Caki2 (cell line): ENCODE measurements at regions not wholly inside any gene's neighbourhood (a gene's known extent, or its start where the extent isn't known, plus 50 kb on each side); places are given as distances from the start of the nearest gene placed in this dataset.
"Not testable (repeated sequence)": the region's sequence is repeated elsewhere in the genome, so short reads cannot be mapped to it uniquely, and the experiment has no call there.

Source experiments
- DNase-seq: peaks from one replicate; pipeline ENCODE4 v3.0.0-alpha.2; 2015; ENCODE audit warnings: low read depth
- in situ Hi-C: cut with HindIII; loops from 2 replicates; pipeline ENCODE4 v1.10.0; 2016; ENCODE audit warnings: low sequenced_read_pairs, low pct_unique_long_range_greater_than_20kb, mixed read lengths

DNA sequence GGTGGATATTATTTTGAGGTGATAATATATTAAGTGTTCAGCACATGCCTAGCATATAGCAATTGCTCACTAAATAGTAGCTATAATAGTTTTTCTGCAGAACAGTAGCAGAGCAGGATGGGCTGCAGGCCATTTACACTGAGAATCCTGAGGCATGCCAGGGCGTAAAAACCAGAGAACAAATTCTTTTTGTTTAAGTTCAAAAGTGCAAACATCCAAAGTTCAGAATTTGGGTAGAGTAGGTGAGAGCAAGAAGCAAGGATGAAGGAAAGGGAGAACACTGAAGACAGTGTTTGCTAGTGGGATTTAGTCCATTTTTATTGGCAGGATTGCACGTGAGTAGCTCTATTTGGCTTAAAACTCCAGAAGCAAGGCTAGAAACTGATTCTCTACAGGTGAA lies 72.0 kb upstream of the RHOBTB1 start:
- in situ Hi-C loops: no loop called here
- no peak for DNase-seq

DNA sequence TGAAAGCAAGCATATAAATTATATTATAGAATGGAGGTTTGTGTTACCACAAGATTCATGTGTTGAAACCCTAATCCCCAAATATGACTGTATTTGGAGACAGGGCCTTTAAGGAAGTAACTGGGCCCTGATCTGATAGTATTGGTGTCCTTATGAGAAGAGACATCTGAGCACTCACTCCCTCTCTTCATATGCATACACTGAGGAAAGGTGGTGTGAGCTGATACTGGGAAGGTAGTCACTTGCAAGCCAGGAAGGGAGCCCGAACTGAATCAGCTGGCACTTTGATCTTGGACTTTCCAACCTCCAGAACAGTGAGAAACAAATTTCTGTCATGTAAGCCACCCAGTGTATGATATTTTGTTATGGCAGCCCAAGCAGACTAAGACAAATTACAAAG lies 66.9 kb upstream of the RHOBTB1 start:
- in situ Hi-C loops: no loop called here
- DNase-seq: no peak

DNA sequence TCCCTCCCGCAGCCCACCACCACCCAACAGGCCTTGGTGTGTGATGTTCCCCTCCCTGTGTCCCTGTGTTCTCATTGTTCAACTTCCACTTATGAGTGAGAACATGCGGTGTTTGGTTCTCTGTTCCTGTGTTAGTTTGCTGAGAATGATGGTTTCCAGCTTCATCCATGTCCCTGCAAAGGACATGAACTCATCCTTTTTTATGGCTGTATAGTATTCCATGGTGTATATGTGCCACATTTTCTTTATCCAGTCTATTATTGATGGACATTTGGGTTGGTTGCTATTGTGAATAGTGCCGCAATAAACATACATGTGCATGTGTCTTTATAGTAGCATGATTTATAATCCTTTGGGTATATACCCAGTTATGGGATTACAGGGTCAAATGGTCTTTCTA lies 59.1 kb upstream of the RHOBTB1 start:
- in situ Hi-C loops, DNase-seq: not testable (repeated sequence)

DNA sequence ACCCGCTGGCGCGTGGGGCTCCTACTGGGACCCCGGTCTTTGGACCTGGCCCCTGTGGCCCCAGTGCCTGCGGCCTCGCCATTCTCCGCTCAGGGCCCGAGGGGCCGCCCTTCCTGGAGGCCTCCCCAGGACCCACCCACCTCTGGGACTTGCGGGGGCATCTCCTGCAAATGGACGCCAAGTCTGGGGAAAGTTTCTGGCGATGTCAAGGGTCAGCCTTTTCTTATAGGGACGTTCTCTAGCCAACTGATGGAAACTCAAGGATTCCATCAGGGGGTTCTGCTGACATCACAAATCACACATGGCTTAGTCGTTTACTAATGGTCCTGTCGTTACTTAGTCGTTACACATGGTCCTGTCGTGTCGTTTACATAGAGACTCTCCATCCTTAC lies 57.7 kb upstream of the RHOBTB1 start:
- DNase-seq: no peak
- in situ Hi-C loops: no loop called here

DNA sequence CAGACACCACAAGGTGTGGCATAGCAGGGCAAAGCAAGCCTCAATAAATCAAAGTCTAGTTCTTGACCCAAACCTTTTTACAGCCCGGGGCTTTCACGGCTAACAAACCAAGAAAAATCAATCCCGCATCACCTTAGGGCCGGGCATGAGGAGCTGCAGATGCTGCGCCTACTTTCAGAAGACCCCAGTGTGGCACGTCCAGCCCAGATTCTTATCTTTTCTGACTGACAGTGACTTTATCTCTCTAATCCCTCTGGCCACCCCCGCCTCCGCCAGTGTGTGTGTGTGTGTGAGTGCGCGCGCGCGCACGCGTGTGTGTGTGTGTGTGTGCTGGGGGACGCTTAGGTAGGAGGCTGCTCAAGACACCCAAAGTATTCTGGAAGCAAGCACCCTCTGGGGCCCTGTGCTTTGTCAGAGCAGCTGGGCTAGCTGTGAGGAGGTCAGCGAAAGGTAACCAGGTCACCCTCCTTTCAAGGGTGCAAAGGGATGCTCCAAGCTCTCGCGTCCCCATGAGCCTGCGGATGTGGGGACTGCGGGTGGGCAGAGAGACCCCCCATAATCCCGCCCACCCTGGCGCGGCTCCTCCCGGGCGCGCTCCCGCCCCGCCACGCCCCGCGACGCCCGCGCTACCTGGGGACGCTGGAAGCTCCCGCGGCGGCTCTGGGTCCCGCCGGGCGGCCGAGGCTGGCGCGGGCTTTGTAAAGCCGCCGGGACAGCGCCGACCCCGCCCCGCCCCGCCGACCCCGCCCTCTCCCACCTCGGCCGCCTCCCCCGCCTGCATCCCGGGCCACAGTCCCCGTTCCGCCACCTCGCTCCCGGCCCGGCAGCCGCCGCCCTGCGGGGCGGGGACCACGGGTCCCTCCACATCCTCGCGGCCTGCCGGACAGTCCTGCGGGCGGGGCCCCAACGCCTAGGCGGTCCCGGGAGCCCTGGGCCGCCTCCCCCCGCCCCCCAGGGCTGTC lies 57.1 kb upstream of the RHOBTB1 start:
- DNase-seq: peak; percentile 48

DNA sequence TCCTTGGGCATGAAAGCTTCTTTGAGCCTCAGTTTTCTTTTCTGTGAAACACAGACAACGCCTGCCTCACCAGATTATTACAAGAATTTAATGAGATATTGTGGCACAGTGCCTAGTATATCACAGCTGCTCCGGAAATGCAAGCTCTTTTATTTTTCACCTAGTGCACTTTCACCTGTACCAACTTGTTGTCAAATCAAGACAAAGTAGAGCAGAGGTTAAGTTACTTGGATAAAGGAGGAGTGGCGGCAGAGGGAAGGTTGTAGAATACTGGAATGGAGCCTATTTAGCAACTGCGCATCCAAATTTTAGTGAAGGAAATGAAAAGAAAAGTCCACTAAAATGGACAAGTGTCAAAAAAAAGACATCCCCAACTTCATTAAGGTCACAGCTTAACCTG lies 54.9 kb upstream of the RHOBTB1 start:
- in situ Hi-C loops: no loop called here

More for the DNA sequence above, 57.1 kb upstream of the RHOBTB1 start:
- in situ Hi-C loops: no loop called here

DNA sequence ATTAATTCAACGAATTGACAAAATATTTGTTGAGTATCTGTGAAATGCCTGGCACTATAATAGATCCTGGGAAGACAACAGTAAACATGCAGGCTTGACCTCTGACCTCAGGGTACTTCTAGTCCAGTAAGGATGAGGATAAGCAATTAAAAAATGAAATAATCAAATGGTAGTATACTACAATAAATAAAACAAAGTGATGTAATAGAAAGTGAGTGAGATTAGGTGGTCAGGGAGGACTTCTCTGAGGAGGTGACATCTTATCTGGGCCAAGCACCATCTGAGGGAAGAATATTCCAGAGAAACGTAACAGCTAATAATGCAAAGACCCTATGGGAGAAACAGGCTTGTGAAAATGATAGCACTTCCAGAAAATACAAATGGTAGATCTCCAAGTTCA lies 50.1 kb upstream of the RHOBTB1 start:
- DNase-seq: no peak
- in situ Hi-C loops: no loop called here

More for the DNA sequence above, 54.9 kb upstream of the RHOBTB1 start:
- DNase-seq: no peak
